ENCODE measurements at regions not wholly inside any gene's neighbourhood (a gene's known extent, or its start where the extent isn't known, plus 50 kb on each side); places are given as distances from the start of the nearest gene placed in this dataset.

DNA sequence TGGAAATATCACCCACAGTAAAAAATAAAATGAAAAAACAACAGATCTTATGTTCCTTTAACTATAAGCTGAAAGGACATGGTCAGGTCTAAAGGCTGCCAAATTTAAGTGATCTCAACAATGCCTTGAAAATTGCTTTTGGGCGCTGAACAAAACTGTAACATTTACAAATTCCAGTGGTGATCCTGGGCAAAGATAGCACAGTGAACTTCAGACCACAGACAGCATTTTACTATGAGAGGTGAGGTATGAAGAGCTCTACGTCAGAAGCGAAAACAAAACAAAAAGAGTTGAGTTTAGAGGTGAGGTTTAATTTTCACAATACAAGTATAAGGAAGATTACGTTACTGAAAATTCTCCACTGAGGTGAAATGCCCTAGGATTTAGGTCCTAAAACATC, 165.8 kb upstream of the STK32A start:
- peaks cover 0 to 3% of the 10 kb centered on the region in 2 experiments; a peak in 1 of 4 replicates for H3K4me1 ChIP-seq (ENCODE audit: control insufficient read depth in 1 of 2, insufficient read depth in 2 of 2, low read depth in 1 of 2, low read length in 1 of 2)
- no peak overlapping the region for H3K4me3 ChIP-seq (ENCODE audit: low read depth in 2 of 2, low read length in 1 of 2)
- CTCF ChIA-PET, result interaction anchor here (0.7 to 1.7 kb wide), 4 partner anchors 14 to 46 kb away, joined by 3 to 5 read pairs (median 4); no protein-coding TSS in a partner anchor
- H3K4me2 ChIP-seq, result no peak overlapping the region
- no peak overlapping the region for H3K27ac ChIP-seq (ENCODE audit: low read depth in 2 of 2, low read length in 1 of 2)
- H3K9me3 ChIP-seq, result no peaks in the 10 kb centered on the region
- H3K9me2 ChIP-seq, result no peaks in the 10 kb centered on the region
- H3K27me3 ChIP-seq (ENCODE audit: insufficient read depth), result no peaks in the 10 kb centered on the region
- no peaks in the 10 kb centered on the region for H3F3A ChIP-seq (replicated peaks; ENCODE audit: insufficient read depth)
- H3K9ac ChIP-seq, result no peak overlapping the region
- 79% methylated on average over 4 of the region's 4 CpGs for WGBS (ENCODE audit: low lambda C conversion rate)
- no peaks in the 10 kb centered on the region for H3K79me2 ChIP-seq (ENCODE audit: insufficient read depth)
- POLR2A ChIA-PET, result no interaction called here
- H4K20me1 ChIP-seq (ENCODE audit: insufficient read depth), result no peaks in the 10 kb centered on the region
- TF ChIP-seq, protein P1, sequence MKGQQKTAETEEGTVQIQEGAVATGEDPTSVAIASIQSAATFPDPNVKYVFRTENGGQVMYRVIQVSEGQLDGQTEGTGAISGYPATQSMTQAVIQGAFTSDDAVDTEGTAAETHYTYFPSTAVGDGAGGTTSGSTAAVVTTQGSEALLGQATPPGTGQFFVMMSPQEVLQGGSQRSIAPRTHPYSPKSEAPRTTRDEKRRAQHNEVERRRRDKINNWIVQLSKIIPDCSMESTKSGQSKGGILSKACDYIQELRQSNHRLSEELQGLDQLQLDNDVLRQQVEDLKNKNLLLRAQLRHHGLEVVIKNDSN (IDR thresholded peaks at IDR 0.05; ENCODE audit: borderline replicate concordance, low read depth), result no peak
- TF ChIP-seq FOXJ3 (CRISPR knock-in tag; IDR thresholded peaks at IDR 0.05) (no peak), FOSL2 (IDR thresholded peaks at IDR 0.05; ENCODE audit: borderline replicate concordance, low read depth) (no peak), FOXM1 (IDR thresholded peaks at IDR 0.05; ENCODE audit: low read depth) (no peak), MEF2A (IDR thresholded peaks at IDR 0.05; ENCODE audit: borderline replicate concordance, low read depth) (no peak), PBX3 (IDR thresholded peaks at IDR 0.05) (no peak), RAD21 (IDR thresholded peaks at IDR 0.05; ENCODE audit: low read length) (no peak), ELF1 (IDR thresholded peaks at IDR 0.05) (no peak)
- TF ChIP-seq, protein P2, sequence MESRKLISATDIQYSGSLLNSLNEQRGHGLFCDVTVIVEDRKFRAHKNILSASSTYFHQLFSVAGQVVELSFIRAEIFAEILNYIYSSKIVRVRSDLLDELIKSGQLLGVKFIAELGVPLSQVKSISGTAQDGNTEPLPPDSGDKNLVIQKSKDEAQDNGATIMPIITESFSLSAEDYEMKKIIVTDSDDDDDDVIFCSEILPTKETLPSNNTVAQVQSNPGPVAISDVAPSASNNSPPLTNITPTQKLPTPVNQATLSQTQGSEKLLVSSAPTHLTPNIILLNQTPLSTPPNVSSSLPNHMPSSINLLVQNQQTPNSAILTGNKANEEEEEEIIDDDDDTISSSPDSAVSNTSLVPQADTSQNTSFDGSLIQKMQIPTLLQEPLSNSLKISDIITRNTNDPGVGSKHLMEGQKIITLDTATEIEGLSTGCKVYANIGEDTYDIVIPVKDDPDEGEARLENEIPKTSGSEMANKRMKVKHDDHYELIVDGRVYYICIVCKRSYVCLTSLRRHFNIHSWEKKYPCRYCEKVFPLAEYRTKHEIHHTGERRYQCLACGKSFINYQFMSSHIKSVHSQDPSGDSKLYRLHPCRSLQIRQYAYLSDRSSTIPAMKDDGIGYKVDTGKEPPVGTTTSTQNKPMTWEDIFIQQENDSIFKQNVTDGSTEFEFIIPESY (IDR thresholded peaks at IDR 0.05; ENCODE audit: borderline replicate concordance, low read depth), result no peak
- no peak overlapping the region for H2AFZ ChIP-seq (ENCODE audit: low read depth)
- no peak for DNase-seq
- H3K36me3 ChIP-seq (replicated peaks in 1 of 2; ENCODE audit: control insufficient read depth in 1 of 2, insufficient read depth in 2 of 2, low read length in 1 of 2), result no peaks in the 10 kb centered on the region

DNA sequence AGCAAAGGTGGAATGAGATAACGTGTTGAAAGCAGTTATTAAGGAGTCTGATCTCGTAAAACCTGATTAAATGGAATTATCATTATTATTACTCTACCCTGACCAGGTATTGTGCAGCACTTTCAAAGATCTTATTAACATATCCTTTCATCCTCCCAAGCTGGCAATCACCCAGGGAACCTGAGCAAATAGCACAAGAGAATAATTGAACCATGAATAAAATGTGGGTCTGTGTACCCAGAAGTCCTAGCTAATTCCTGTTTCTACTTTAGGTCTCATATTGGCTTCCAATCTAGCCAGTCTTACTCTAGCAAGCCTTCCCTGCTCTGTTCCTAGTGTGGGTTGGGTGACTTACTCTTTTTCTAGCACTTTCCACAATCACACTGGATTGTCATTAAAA, 162.2 kb upstream of the STK32A start:
- ChIA-PET CTCF (interaction anchor here (1.0 to 1.1 kb wide), 2 partner anchors 18 to 26 kb away, joined by 3 read pairs; no protein-coding TSS in a partner anchor), POLR2A (no interaction called here)
- no peaks in the 10 kb centered on the region for H3K27me3 ChIP-seq (ENCODE audit: insufficient read depth)
- no peak overlapping the region for H3K4me3 ChIP-seq (ENCODE audit: low read depth in 2 of 2, low read length in 1 of 2)
- H3K9me2 ChIP-seq, result no peaks in the 10 kb centered on the region
- WGBS (ENCODE audit: low lambda C conversion rate), result 9% methylated on average over 2 of the region's 2 CpGs
- H4K20me1 ChIP-seq (ENCODE audit: insufficient read depth), result no peaks in the 10 kb centered on the region
- no peaks in the 10 kb centered on the region for H3K79me2 ChIP-seq (ENCODE audit: insufficient read depth)
- DNase-seq, result no peak
- H2AFZ ChIP-seq (ENCODE audit: low read depth), result no peak overlapping the region
- no peak overlapping the region for H3K4me2 ChIP-seq
- no peak overlapping the region for H3K9ac ChIP-seq
- H3K27ac ChIP-seq (ENCODE audit: low read depth in 2 of 2, low read length in 1 of 2), result no peak overlapping the region
- H3K36me3 ChIP-seq (replicated peaks in 1 of 2; ENCODE audit: control insufficient read depth in 1 of 2, insufficient read depth in 2 of 2, low read length in 1 of 2), result no peaks in the 10 kb centered on the region
- H3F3A ChIP-seq (replicated peaks; ENCODE audit: insufficient read depth), result no peaks in the 10 kb centered on the region
- H3K9me3 ChIP-seq, result no peaks in the 10 kb centered on the region
- no peaks in the 10 kb centered on the region for H3K4me1 ChIP-seq (ENCODE audit: control insufficient read depth in 1 of 2, insufficient read depth in 2 of 2, low read depth in 1 of 2, low read length in 1 of 2)
- no peak for TF ChIP-seq TCF12 (IDR thresholded peaks at IDR 0.05)
- no peak for TF ChIP-seq PBX3 (IDR thresholded peaks at IDR 0.05)
- TF ChIP-seq, protein P1 (IDR thresholded peaks at IDR 0.05; ENCODE audit: borderline replicate concordance, low read depth), result no peak
- TF ChIP-seq CHD2 (IDR thresholded peaks at IDR 0.05; ENCODE audit: low read length, partially characterized antibody), result no peak
- TF ChIP-seq, protein P2 (IDR thresholded peaks at IDR 0.05; ENCODE audit: borderline replicate concordance, low read depth), result no peak
- TF ChIP-seq RCOR1 (IDR thresholded peaks at IDR 0.05; ENCODE audit: low read length), result no peak
- TF ChIP-seq POLR2AphosphoS5 (IDR thresholded peaks at IDR 0.05; ENCODE audit: low read depth, low read length), result no peak
- no peak for TF ChIP-seq CTCF (IDR thresholded peaks at IDR 0.05)
- TF ChIP-seq TEAD4 (IDR thresholded peaks at IDR 0.05; ENCODE audit: borderline replicate concordance, insufficient read depth), result no peak
- no peak for TF ChIP-seq JUND (IDR thresholded peaks at IDR 0.05)
- no peak for TF ChIP-seq TAF1 (IDR thresholded peaks at IDR 0.05; ENCODE audit: borderline replicate concordance, low read depth, low read length)
- no peak for TF ChIP-seq NRF1 (IDR thresholded peaks at IDR 0.05; ENCODE audit: low read depth, low read length)
- no peak for TF ChIP-seq RAD21 (IDR thresholded peaks at IDR 0.05; ENCODE audit: low read length)
